ENCODE measurements at regions not wholly inside any gene's neighbourhood (a gene's known extent, or its start where the extent isn't known, plus 50 kb on each side); places are given as distances from the start of the nearest gene placed in this dataset.

DNA sequence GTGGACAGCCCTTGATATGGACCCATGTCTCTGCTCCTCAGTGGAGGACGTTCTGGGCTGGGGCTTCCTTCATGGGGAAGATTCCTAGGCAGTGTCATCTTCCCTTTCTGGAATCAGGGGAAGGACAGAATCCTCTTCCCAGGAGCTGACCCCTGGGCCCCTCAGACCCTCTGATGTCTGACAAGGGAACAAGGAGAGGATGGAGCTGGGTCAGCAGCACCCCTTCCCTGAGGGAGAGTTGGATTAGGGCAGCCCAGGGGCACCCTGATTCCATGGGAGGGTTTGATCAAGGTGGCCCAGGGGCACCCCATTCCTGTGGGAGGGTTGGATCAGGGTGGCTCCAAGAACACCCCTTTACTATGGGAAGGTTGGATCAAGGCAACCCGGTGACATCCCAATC lies 86.5 kb downstream of the ACKR3 start:
- no peak for DNase-seq

DNA sequence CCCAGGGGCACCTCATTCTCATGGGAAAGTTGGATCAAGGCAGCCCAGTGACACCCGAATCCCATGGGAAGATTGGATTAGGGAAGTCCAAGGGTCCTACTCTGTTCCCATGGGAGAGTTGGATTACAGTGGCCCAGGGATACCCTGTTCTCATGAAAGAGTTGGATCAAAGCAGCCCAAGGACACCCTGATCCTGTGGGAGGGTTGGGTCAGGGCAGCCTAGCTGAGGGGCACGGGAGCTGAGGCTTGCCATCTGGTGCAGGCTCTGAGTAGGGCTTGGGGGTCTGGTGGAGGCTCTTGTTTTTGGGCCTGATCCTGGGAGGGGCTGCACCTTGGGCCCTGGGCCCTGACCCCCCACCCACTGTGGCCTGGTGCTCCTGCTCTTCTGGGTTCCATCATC lies 87.1 kb downstream of the ACKR3 start:
- no peak for DNase-seq

GRCh38 chr2:236657215-236657614 lies 87.6 kb downstream of the ACKR3 start:
- no peak for DNase-seq

DNA sequence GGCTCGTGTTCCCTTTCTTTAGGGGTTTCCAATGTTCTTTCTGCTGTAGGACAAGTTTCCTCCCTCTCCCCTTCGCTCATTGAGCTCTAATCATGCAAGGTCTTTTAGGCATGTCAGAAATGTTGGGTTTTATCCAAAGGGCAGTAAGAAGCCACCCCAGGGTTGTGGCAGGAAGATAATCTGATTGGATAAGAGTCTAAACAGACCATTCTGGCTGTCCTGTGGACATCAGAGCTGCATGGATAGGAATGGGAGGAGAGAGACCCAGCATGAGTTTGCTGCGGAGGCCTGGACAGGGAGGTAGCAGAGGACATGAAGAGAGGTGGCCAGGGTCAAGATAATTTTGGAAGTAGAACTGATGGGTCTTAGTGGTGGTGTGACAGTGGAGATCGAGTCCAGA lies 88.2 kb downstream of the ACKR3 start:
- no peak for DNase-seq

DNA sequence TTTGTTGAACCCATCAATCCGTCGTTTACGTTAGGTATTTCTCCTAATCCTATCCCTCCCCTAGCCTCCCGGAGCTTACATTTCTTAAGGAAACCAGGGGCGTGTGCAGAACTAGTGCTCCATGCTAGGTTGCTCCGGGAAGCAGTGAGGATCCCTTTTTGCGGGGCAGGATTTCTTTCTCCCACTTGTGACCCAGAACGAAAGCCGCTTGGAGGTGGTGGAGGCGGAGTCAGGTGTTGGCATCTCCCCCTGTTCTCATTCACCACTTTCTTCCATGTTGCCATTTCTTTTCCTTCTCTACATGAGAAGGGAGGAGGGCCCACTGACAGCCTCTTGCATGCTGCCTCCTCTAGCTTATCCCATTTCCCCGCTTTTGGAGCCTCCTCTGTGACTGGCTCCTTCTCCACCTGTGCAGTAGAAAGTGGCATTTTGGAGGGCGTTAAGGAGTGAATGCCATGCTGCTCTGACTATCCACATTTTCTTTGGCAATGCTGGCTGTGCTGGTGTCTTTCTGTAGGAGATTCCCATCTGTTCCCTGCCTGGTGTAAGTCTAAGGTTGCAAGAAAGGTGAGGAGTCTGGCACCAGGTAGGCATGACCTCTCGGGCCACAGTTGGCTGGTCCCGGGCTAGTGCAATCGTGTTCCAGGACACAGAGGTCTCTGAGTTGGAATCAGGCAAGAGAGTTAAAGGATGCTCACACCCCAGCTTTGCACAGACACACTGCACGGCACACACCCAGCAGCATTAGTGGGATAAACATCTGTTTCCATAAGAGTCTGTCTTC lies 89.5 kb downstream of the ACKR3 start:
- DNase-seq, result no peak

DNA sequence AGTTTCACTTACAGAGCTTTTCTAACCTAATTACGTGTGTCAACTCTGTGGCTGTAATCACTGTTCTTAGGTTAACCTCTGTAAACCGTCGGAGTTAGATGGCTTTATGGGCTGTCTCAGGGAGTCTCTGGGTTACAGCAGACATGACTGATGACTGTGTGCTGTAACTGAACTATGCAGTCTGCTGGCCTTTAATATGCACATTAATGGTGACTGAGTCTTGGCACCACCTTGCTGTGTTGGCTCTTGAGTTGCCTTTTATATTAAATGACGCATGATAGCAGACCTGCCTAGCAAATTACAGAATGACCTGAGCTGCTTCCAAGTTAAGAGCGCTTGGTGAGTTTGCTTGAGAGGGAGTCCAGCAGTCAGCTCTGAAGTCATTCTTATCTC lies 90.1 kb downstream of the ACKR3 start:
- DNase-seq, result no peak

- no peak for DNase-seq
Measured at GRCh38 chr2:236661061-236661761, 91.6 kb downstream of the ACKR3 start.

DNA sequence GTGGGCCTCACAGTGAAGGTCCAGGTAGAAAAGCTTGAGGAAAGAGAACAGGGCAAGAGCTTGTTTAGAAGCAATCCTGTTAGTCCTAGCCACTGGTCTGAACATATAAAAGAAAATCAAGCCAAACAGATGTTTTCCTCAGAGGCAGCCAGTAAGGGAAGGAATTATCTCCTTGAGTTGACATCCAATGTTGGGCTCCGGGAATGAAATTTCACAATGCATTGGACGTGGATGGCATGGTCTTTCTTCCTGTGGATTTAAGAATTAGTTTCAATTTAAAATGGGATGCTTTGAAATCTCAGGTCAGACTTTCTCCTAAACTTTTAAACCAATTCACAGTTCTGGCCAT lies 92.1 kb downstream of the ACKR3 start:
- no peak for DNase-seq

- no peak for DNase-seq
Measured at GRCh38 chr2:236662231-236663185, 92.9 kb downstream of the ACKR3 start.

GRCh38 chr2:236663287-236664101 lies 93.9 kb downstream of the ACKR3 start:
- no peak for DNase-seq

DNA sequence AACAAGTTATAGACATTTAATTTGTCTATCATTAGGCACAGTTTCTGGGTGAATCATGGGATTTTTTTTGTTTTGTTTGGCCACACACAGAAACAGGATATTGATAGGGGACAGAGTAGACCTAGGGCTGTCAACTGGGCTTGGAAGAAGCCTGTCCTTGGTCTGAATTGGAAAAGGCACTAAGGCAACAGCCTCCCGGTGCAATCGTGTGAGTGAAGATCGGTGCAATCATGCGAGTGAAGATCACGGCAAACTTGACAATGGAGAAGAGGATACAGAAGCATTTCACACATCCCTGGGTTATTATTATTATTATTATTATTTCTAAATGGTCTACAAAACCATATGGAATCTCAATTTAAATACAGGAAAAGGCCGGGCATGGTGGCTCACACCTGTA lies 94.5 kb downstream of the ACKR3 start:
- DNase-seq, result no peak

DNA sequence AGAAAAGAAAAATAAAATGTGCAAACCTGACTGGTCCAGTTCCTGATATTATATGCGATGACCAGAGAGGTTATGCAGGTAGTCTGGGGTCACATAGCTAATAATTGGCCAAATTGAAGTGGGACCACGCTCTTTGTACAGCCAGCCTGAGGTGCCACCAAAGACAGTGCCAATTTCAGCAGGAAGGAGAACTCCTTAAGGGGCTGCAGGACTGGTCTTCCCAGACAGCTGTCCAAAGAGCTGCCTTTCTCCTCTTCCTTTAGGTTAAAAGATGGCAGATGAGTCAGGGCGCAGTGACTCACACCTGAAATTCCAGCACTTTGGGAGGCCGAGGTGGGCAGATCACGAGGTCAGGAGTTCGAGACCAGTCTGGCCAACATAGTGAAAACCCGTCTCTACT lies 95.5 kb downstream of the ACKR3 start:
- no peak for DNase-seq

DNA sequence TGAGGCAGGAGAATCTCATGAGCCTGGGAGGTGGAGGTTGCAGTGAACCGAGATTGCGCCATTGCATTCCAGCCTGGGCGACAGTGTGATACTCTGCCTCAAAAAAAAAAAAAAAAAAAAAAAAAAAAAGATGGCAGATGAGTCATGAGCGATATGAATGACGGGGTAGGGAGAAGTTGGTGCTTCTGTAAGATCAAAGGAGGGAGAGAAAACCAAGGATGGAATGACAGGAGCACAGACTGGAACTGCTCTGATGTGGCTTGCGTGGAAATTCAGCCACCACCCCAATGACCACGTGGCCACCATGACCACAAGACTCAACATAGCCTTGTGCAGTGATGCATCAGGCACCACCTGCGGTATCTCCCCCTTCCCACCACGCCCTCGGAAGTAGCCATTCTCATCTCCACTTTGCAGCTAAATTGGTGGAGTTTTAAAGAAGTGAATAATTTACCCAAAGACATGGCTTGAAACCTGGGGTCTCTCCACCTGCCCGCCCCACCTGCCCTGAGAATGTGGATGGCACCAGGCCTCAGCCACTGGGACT lies 96.0 kb downstream of the ACKR3 start:
- DNase-seq, result no peak

DNA sequence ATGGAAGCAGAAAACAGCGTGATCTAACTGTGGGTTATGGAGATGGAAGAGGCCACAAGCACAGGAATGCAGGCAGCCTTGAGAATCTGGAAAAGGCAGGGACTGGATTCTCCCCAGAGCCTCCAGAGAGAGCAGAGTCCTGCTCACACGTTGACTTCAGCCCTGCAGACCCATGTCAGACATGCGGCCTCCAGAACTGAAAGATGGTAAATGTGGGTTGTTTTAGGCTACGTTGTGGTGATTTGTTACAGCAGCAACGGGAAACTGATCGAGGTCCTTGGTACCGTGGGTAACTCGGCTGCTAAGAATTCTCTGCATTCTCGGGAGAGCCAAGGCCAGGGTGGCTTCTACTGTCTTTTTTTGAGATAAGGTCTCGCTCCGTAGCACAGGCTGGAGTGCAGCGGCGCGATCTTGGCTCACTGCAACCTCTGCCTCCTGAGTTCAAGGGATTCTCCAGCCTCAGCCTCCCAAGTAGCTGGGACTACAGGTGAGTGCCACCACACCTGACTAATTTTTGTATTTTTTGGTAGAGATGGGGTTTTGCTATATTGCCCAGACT lies 97.1 kb downstream of the ACKR3 start:
- no peak for DNase-seq

DNA sequence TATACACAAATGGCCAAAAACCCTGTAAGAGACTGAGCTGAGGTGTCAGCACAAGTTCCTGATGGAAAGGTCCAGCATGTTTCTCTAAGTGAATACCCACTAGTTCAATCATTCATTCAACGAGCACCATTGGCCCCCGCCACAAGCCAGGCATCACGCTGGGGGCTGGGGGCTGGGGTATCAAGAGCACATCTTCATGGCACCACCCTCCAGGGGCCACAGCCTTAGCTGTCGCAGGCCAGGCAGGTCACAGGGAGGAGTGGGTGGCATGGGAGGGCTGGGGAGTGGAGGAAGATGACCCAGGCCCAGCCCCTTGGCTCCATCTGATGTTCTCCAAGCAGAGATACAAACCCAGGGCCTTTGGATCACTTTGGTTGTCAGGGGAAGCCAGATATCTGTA lies 97.9 kb downstream of the ACKR3 start:
- no peak for DNase-seq

GRCh38 chr2:236668531-236668969 lies 98.9 kb downstream of the ACKR3 start:
- no peak for DNase-seq

GRCh38 chr2:236670235-236670620 lies 100.6 kb downstream of the ACKR3 start:
- DNase-seq, result no peak

DNA sequence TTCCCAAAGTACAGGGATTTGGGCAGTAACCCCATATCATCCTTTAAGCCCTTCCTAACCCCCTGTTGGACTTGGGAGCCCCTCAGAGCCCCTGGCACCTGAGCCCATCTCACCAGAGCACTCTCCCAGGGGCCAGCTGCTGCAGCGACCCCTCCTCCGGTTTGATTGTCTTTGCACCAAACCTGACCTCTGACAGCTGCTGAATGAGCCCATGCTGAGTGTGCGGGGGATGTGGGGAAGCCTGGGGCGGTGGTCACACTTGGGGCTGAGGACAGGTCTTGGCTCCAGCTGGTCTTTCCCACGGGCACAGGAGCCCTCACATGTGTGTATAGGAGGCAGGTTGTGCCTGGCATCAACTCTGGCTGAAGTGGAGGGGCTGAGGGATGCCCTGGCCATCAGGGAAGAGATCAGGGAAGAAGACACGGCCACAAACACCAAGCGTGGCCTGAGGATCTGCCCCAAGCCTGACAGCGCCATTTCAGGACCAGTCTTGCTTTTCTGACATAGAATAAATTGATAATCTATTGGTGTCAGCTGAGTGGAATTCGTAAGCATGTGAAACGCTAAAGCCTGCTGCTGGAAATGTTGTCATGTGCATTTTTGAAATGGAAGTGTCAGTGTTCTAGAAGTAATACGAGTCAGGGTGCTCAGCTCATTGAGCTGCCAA lies 102.4 kb downstream of the ACKR3 start:
- no peak for DNase-seq

DNA sequence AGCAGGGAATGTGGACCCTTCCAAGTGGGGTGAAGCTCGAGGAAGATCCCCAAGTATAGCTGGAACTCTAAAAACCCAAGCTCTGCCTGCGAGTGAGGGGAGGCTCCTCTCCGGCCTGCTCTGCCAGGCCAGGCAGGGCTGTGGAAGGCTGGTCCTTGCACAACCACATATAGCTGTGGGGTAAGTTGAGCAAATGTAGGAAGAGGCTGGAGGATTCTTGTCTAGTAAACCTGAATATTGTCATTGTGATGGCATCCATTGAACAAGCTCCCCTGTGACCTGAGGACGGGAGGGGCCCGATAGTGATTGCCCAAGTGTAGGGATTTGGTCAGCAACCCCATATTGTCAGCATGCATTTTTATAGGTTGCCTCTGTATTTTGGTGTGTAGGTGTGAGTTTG lies 103.0 kb downstream of the ACKR3 start:
- no peak for DNase-seq

DNA sequence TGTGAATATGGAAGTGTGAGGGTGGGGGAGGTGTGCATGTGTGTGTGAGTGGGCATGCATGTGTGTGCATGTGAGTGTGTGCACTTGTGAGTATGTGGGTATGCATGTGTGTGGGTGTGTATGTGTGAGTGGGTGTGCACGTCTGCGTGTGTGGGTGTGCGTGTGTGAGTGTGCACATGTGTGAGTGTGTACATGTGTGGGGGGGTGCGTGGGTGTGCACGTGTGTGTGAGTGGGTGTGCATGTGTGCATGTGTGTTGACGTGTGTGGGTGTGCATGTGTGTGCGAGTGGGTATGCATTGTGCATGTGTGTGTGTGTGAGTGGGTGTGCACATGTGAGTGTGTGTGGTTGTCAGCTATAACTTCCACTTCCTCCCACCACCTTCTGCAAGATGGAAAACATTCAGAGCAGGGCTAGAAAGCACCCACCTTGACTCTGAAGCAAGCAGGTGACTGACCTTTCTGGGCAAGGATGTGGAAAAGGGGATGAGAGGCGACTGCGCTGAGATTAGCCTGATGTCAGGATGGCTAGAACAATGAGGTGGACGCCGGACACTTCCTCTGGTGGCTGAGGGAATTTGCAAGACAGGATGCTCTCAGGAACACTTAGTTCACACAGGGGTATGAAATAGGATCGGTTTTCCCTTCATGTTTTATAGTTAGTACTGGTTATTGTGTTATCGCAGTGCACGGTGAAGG lies 103.6 kb downstream of the ACKR3 start:
- DNase-seq, result no peak

- DNase-seq, result no peak
Measured at GRCh38 chr2:236673823-236674185, 104.2 kb downstream of the ACKR3 start.

Measured in CD4-positive, alpha-beta T cell treated with Interleukin-17A for 4 hours (primary cell).